ENCODE measurements at regions not wholly inside any gene's neighbourhood (a gene's known extent, or its start where the extent isn't known, plus 50 kb on each side); places are given as distances from the start of the nearest gene placed in this dataset.
"Not testable (repeated sequence)": the region's sequence is repeated elsewhere in the genome, so short reads cannot be mapped to it uniquely, and the experiment has no call there.

- Histone ChIP-seq H3K4me3 (ENCODE audit: insufficient read depth, low read depth, low read length) (no peak overlapping the region), H3K36me3 (replicated peaks; ENCODE audit: control insufficient read depth, insufficient read depth, low read length) (no peaks in the 10 kb centered on the region), H3K27me3 (ENCODE audit: control insufficient read depth, insufficient read depth, low read length) (no peaks in the 10 kb centered on the region)
- no peak for DNase-seq
Observed at GRCh38 chr1:221564891-221565290, 177.0 kb downstream of the DUSP10 start.

GRCh38 chr1:221565711-221566110, 176.2 kb downstream of the DUSP10 start:
- H3K4me3 ChIP-seq (ENCODE audit: insufficient read depth, low read depth, low read length): no peak overlapping the region
- no peaks in the 10 kb centered on the region for H3K27me3 ChIP-seq (ENCODE audit: control insufficient read depth, insufficient read depth, low read length)
- no peak for DNase-seq

GRCh38 chr1:221567859-221568507, 173.9 kb downstream of the DUSP10 start:
- no peak overlapping the region for H3K4me3 ChIP-seq (ENCODE audit: insufficient read depth, low read depth, low read length)
- H3K36me3 ChIP-seq (replicated peaks; ENCODE audit: control insufficient read depth, insufficient read depth, low read length): no peaks in the 10 kb centered on the region
- H3K27me3 ChIP-seq (ENCODE audit: control insufficient read depth, insufficient read depth, low read length): no peaks in the 10 kb centered on the region
- DNase-seq: no peak

More at GRCh38 chr1:221565711-221566110, 176.2 kb downstream of the DUSP10 start:
- H3K36me3 ChIP-seq (replicated peaks; ENCODE audit: control insufficient read depth, insufficient read depth, low read length): no peaks in the 10 kb centered on the region

GRCh38 chr1:221573756-221574155, 168.1 kb downstream of the DUSP10 start:
- no peak for DNase-seq
- no peaks in the 10 kb centered on the region for H3K36me3 ChIP-seq (replicated peaks; ENCODE audit: control insufficient read depth, insufficient read depth, low read length)
- no peaks in the 10 kb centered on the region for H3K27me3 ChIP-seq (ENCODE audit: control insufficient read depth, insufficient read depth, low read length)
- no peak overlapping the region for H3K4me3 ChIP-seq (ENCODE audit: insufficient read depth, low read depth, low read length)

- no peaks in the 10 kb centered on the region for H3K36me3 ChIP-seq (replicated peaks; ENCODE audit: control insufficient read depth, insufficient read depth, low read length)
- DNase-seq: no peak
Observed at GRCh38 chr1:221574529-221574928, 167.4 kb downstream of the DUSP10 start.

GRCh38 chr1:221575605-221576004, 166.3 kb downstream of the DUSP10 start:
- Histone ChIP-seq H3K36me3 (replicated peaks; ENCODE audit: control insufficient read depth, insufficient read depth, low read length) (no peaks in the 10 kb centered on the region), H3K4me3 (ENCODE audit: insufficient read depth, low read depth, low read length) (no peak overlapping the region), H3K27me3 (ENCODE audit: control insufficient read depth, insufficient read depth, low read length) (no peaks in the 10 kb centered on the region)
- DNase-seq: no peak

More at GRCh38 chr1:221574529-221574928, 167.4 kb downstream of the DUSP10 start:
- no peaks in the 10 kb centered on the region for H3K27me3 ChIP-seq (ENCODE audit: control insufficient read depth, insufficient read depth, low read length)
- H3K4me3 ChIP-seq (ENCODE audit: insufficient read depth, low read depth, low read length): no peak overlapping the region

GRCh38 chr1:221576268-221576667, 165.6 kb downstream of the DUSP10 start:
- Histone ChIP-seq H3K36me3 (replicated peaks; ENCODE audit: control insufficient read depth, insufficient read depth, low read length) (no peaks in the 10 kb centered on the region), H3K27me3 (ENCODE audit: control insufficient read depth, insufficient read depth, low read length) (no peaks in the 10 kb centered on the region), H3K4me3 (ENCODE audit: insufficient read depth, low read depth, low read length) (no peak overlapping the region)
- DNase-seq: no peak

GRCh38 chr1:221583465-221583864, 158.4 kb downstream of the DUSP10 start:
- no peak overlapping the region for H3K4me3 ChIP-seq (ENCODE audit: insufficient read depth, low read depth, low read length)
- no peaks in the 10 kb centered on the region for H3K36me3 ChIP-seq (replicated peaks; ENCODE audit: control insufficient read depth, insufficient read depth, low read length)
- DNase-seq: no peak
- H3K27me3 ChIP-seq (ENCODE audit: control insufficient read depth, insufficient read depth, low read length): no peaks in the 10 kb centered on the region

- not testable (repeated sequence) for DNase-seq; H3K36me3 ChIP-seq (replicated peaks; ENCODE audit: control insufficient read depth, insufficient read depth, low read length); H3K4me3 ChIP-seq (ENCODE audit: insufficient read depth, low read depth, low read length); H3K27me3 ChIP-seq (ENCODE audit: control insufficient read depth, insufficient read depth, low read length)
Observed at GRCh38 chr1:221587013-221587412, 154.9 kb downstream of the DUSP10 start.

GRCh38 chr1:221591250-221591649, 150.6 kb downstream of the DUSP10 start:
- not testable (repeated sequence) for H3K4me3 ChIP-seq (ENCODE audit: insufficient read depth, low read depth, low read length); H3K27me3 ChIP-seq (ENCODE audit: control insufficient read depth, insufficient read depth, low read length); H3K36me3 ChIP-seq (replicated peaks; ENCODE audit: control insufficient read depth, insufficient read depth, low read length); DNase-seq

- no peaks in the 10 kb centered on the region for H3K27me3 ChIP-seq (ENCODE audit: control insufficient read depth, insufficient read depth, low read length)
- no peak overlapping the region for H3K4me3 ChIP-seq (ENCODE audit: insufficient read depth, low read depth, low read length)
- H3K36me3 ChIP-seq (replicated peaks; ENCODE audit: control insufficient read depth, insufficient read depth, low read length): no peaks in the 10 kb centered on the region
- no peak for DNase-seq
Observed at GRCh38 chr1:221594576-221594975, 147.3 kb downstream of the DUSP10 start.

- no peaks in the 10 kb centered on the region for H3K27me3 ChIP-seq (ENCODE audit: control insufficient read depth, insufficient read depth, low read length)
- H3K36me3 ChIP-seq (replicated peaks; ENCODE audit: control insufficient read depth, insufficient read depth, low read length): no peaks in the 10 kb centered on the region
- no peak for DNase-seq
- H3K4me3 ChIP-seq (ENCODE audit: insufficient read depth, low read depth, low read length): no peak overlapping the region
Observed at GRCh38 chr1:221598122-221598521, 143.8 kb downstream of the DUSP10 start.

- Histone ChIP-seq H3K36me3 (replicated peaks; ENCODE audit: control insufficient read depth, insufficient read depth, low read length) (no peaks in the 10 kb centered on the region), H3K27me3 (ENCODE audit: control insufficient read depth, insufficient read depth, low read length) (no peaks in the 10 kb centered on the region), H3K4me3 (ENCODE audit: insufficient read depth, low read depth, low read length) (no peak overlapping the region)
- no peak for DNase-seq
Observed at GRCh38 chr1:221601166-221601565, 140.7 kb downstream of the DUSP10 start.

GRCh38 chr1:221602830-221603229, 139.1 kb downstream of the DUSP10 start:
- Histone ChIP-seq H3K27me3 (ENCODE audit: control insufficient read depth, insufficient read depth, low read length) (no peaks in the 10 kb centered on the region), H3K4me3 (ENCODE audit: insufficient read depth, low read depth, low read length) (no peak overlapping the region), H3K36me3 (replicated peaks; ENCODE audit: control insufficient read depth, insufficient read depth, low read length) (no peaks in the 10 kb centered on the region)
- no peak for DNase-seq

GRCh38 chr1:221604390-221604789, 137.5 kb downstream of the DUSP10 start:
- H3K27me3 ChIP-seq (ENCODE audit: control insufficient read depth, insufficient read depth, low read length); H3K4me3 ChIP-seq (ENCODE audit: insufficient read depth, low read depth, low read length); H3K36me3 ChIP-seq (replicated peaks; ENCODE audit: control insufficient read depth, insufficient read depth, low read length); DNase-seq: not testable (repeated sequence)

GRCh38 chr1:221604948-221605347, 136.9 kb downstream of the DUSP10 start:
- H3K4me3 ChIP-seq (ENCODE audit: insufficient read depth, low read depth, low read length): no peak overlapping the region
- no peaks in the 10 kb centered on the region for H3K36me3 ChIP-seq (replicated peaks; ENCODE audit: control insufficient read depth, insufficient read depth, low read length)
- DNase-seq: no peak
- H3K27me3 ChIP-seq (ENCODE audit: control insufficient read depth, insufficient read depth, low read length): no peaks in the 10 kb centered on the region

Measured in H7 (cell line).